SK-N-SH (cell line): ENCODE measurements at regions not wholly inside any gene's neighbourhood (a gene's known extent, or its start where the extent isn't known, plus 50 kb on each side); places are given as distances from the start of the nearest gene placed in this dataset.

ENCODE experiments used
- CTCF ChIA-PET: fragments of 300-600, 350-600 bp; formaldehyde crosslinking; extraction: SDS; loops from one replicate; lab custom pipeline; 2021; lab: Yijun Ruan, JAX
- POLR2A ChIA-PET: fragments of 350-600 bp; sonication (Branson Sonifier 250); formaldehyde crosslinking; extraction: SDS; loops from one replicate; lab custom pipeline; 2020; ENCODE audit warnings: antibody characterized with exemption, inconsistent platforms; lab: Yijun Ruan, JAX
- DNase-seq: peaks from one replicate; pipeline ENCODE4 v3.0.0; 2012
- H2AFZ ChIP-seq: fragments of 200-600 bp; sonication (generic); 2 replicates; pipeline ENCODE4 v1.8.1; 2016; ENCODE audit warnings: antibody characterized with exemption, mild to moderate bottlenecking, low read depth
- H3F3A ChIP-seq: fragments of 200-600 bp; sonication (generic); replicated peaks from 2 replicates; pipeline ENCODE3; 2016; ENCODE audit warnings: antibody characterized with exemption, mild to moderate bottlenecking; ENCODE audit not compliant: insufficient read depth
- H3K27ac ChIP-seq, 2 experiments: fragments of 200-500 bp in 1 of 2; fragments of 200-600 bp in 1 of 2; sonication (Bioruptor generic) in 1 of 2; sonication (generic), shearing (Covaris generic) in 1 of 2; 2 replicates each; pipeline versions ENCODE4 v1.5.1 to v1.6.1; 2014 to 2016; ENCODE audit warnings: low read depth in 2 of 2, inconsistent platforms in 1 of 2, low read length in 1 of 2, mild to moderate bottlenecking in 1 of 2, mixed read lengths in 1 of 2
- H3K27me3 ChIP-seq: fragments of 200-600 bp; sonication (generic), shearing (Covaris generic); 2 replicates; pipeline ENCODE4 v1.6.1; 2016; ENCODE audit warnings: mixed run types; ENCODE audit not compliant: insufficient read depth
- H3K36me3 ChIP-seq, 2 experiments: fragments of 200-500 bp in 1 of 2; fragments of 200-600 bp in 1 of 2; sonication (Bioruptor generic) in 1 of 2; sonication (generic) in 1 of 2; replicated peaks in 1 of 2; 2 replicates each; pipeline versions ENCODE3 to v1.5.1; 2014 to 2016; ENCODE audit warnings: low read length in 1 of 2, mild to moderate bottlenecking in 1 of 2; ENCODE audit not compliant: insufficient read depth in 2 of 2, control insufficient read depth in 1 of 2
- H3K4me1 ChIP-seq, 2 experiments: fragments of 200-500 bp in 1 of 2; fragments of 200-600 bp in 1 of 2; sonication (Bioruptor generic) in 1 of 2; sonication (generic), shearing (Covaris generic) in 1 of 2; 2 replicates each; pipeline versions ENCODE4 v1.5.1 to v1.6.1; 2014 to 2016; ENCODE audit warnings: low read depth in 1 of 2, low read length in 1 of 2, mixed run types in 1 of 2; ENCODE audit not compliant: insufficient read depth in 2 of 2, control insufficient read depth in 1 of 2
- H3K4me2 ChIP-seq: fragments of 200-600 bp; sonication (generic), shearing (Covaris generic); 2 replicates; pipeline ENCODE4 v1.6.1; 2017; ENCODE audit warnings: mixed run types
- H3K4me3 ChIP-seq, 2 experiments: fragments of 200-500 bp in 1 of 2; fragments of 200-600 bp in 1 of 2; sonication (Bioruptor generic) in 1 of 2; sonication (generic), shearing (Covaris generic) in 1 of 2; 2 replicates each; pipeline versions ENCODE4 v1.5.1 to v1.8.1; 2014 to 2016; ENCODE audit warnings: low read depth in 2 of 2, inconsistent platforms in 1 of 2, low read length in 1 of 2, mild to moderate bottlenecking in 1 of 2, mixed read lengths in 1 of 2, moderate library complexity in 1 of 2
- H3K79me2 ChIP-seq: fragments of 200-600 bp; sonication (generic); 2 replicates; pipeline ENCODE4 v1.8.1; 2017; ENCODE audit warnings: mild to moderate bottlenecking; ENCODE audit not compliant: insufficient read depth
- H3K9ac ChIP-seq: fragments of 200-600 bp; sonication (generic); 2 replicates; pipeline ENCODE4 v1.6.1; 2017; ENCODE audit warnings: mixed run types
- H3K9me2 ChIP-seq: fragments of 200-600 bp; sonication (generic); 2 replicates; pipeline ENCODE4 v1.6.1; 2017; ENCODE audit warnings: mixed run types
- H3K9me3 ChIP-seq: fragments of 200-600 bp; sonication (generic); 2 replicates; pipeline ENCODE4 v1.6.1; 2017; ENCODE audit warnings: mixed run types, mild to moderate bottlenecking, moderate library complexity
- H4K20me1 ChIP-seq: fragments of 200-600 bp; sonication (generic); 2 replicates; pipeline ENCODE4 v1.6.1; 2017; ENCODE audit warnings: mild to moderate bottlenecking, mixed run types; ENCODE audit not compliant: insufficient read depth
- CHD2 ChIP-seq: fragments of 150-350 bp; IDR thresholded peaks from 2 replicates; pipeline ENCODE4 v1.6.1; 2018; ENCODE audit warnings: low read length; ENCODE audit not compliant: partially characterized antibody
- CTCF ChIP-seq: fragments of 200-600 bp; sonication (generic); IDR thresholded peaks from 2 replicates; pipeline ENCODE4 v1.6.1; 2017; ENCODE audit warnings: antibody characterized with exemption, mild to moderate bottlenecking, moderate library complexity
- ELF1 ChIP-seq: IDR thresholded peaks from 2 replicates; pipeline ENCODE4 v1.4.0; 2012
- EZH2phosphoT487 ChIP-seq: fragments of 200-600 bp; sonication (generic); IDR thresholded peaks from 2 replicates; pipeline ENCODE4 v1.6.1; 2017; ENCODE audit warnings: low read depth, mixed run types, mild to moderate bottlenecking, antibody characterized with exemption, moderate library complexity, borderline replicate concordance
- IRF3 ChIP-seq: fragments of 150-350 bp; IDR thresholded peaks from 2 replicates; pipeline ENCODE4 v1.6.1; 2016; ENCODE audit warnings: mild to moderate bottlenecking, low read depth, low read length
- JUND ChIP-seq: IDR thresholded peaks from 2 replicates; pipeline ENCODE4 v1.4.0; 2012
- RAD21 ChIP-seq: IDR thresholded peaks from 2 replicates; pipeline ENCODE4 v1.6.1; 2012; ENCODE audit warnings: mild to moderate bottlenecking, low read length
- RCOR1 ChIP-seq: fragments of 150-350 bp; IDR thresholded peaks from 2 replicates; pipeline ENCODE4 v1.6.1; 2017; ENCODE audit warnings: antibody characterized with exemption, low read length
- RXRA ChIP-seq: IDR thresholded peaks from 2 replicates; pipeline ENCODE4 v1.4.0; 2012; ENCODE audit warnings: low read depth, mild to moderate bottlenecking, borderline replicate concordance
- SIN3A ChIP-seq: IDR thresholded peaks from 2 replicates; pipeline ENCODE4 v1.6.1; 2012; ENCODE audit warnings: low read depth, mild to moderate bottlenecking, low read length, moderate library complexity, borderline replicate concordance
- SMC3 ChIP-seq: IDR thresholded peaks from 2 replicates; pipeline ENCODE4 v1.6.1; 2012; ENCODE audit warnings: low read depth, low read length, improper control_type of control experiment
- TCF12 ChIP-seq: IDR thresholded peaks from 2 replicates; pipeline ENCODE4 v1.4.0; 2012
- TEAD4 ChIP-seq: IDR thresholded peaks from 2 replicates; pipeline ENCODE4 v1.4.0; 2012; ENCODE audit warnings: mild to moderate bottlenecking, borderline replicate concordance; ENCODE audit not compliant: insufficient read depth
- USF1 ChIP-seq: IDR thresholded peaks from 2 replicates; pipeline ENCODE4 v1.4.0; 2012; ENCODE audit warnings: low read depth, borderline replicate concordance
- YY1 ChIP-seq: IDR thresholded peaks from 2 replicates; pipeline ENCODE4 v1.4.0; 2012; ENCODE audit warnings: low read depth, mild to moderate bottlenecking
- WGBS: methylation state at CpG from one replicate; pipeline ENCODE4 v1.1.6; 2017; ENCODE audit warnings: low lambda C conversion rate; 5-methylcytosine and 5-hydroxymethylcytosine counted together
- TF ChIP-seq, protein P1 (sequence below): IDR thresholded peaks from 2 replicates; pipeline ENCODE4 v1.4.0; 2012; ENCODE audit warnings: low read depth, borderline replicate concordance

GRCh38 chr10:65358565-65358964, 1567.3 kb upstream of the LRRTM3 start:
- DNase-seq: peak; percentile 10
- Histone ChIP-seq H2AFZ (no peak overlapping the region), H3K9ac (no peak overlapping the region), H3K27ac (no peak overlapping the region), H3K36me3 (no peaks in the 10 kb centered on the region), H3K4me2 (no peak overlapping the region), H4K20me1 (no peaks in the 10 kb centered on the region), H3K9me3 (no peaks in the 10 kb centered on the region), H3F3A (no peaks in the 10 kb centered on the region), H3K27me3 (no peaks in the 10 kb centered on the region), H3K79me2 (no peaks in the 10 kb centered on the region), H3K9me2 (no peaks in the 10 kb centered on the region), H3K4me3 (no peak overlapping the region), H3K4me1 (no peaks in the 10 kb centered on the region)
- ChIA-PET CTCF (interaction anchor here (0.6 to 1.5 kb wide), 7 partner anchors 9 to 822 kb away, joined by 3 to 5 read pairs (median 3); no protein-coding TSS in a partner anchor), POLR2A (no interaction called here)
- 53% methylated on average over 1 of the region's 1 CpG for WGBS
- peak; percentile 69 for TF ChIP-seq CTCF
- TF ChIP-seq SMC3: peak; percentile 75
- TF ChIP-seq RAD21: peak; percentile 75
- TF ChIP-seq JUND: no peak
- TF ChIP-seq EZH2phosphoT487: no peak
- no peak for TF ChIP-seq TCF12
- TF ChIP-seq SIN3A: no peak
- TF ChIP-seq USF1: no peak
- no peak for TF ChIP-seq CHD2

- Histone ChIP-seq H3K9me3 (no peaks in the 10 kb centered on the region), H3K9ac (no peak overlapping the region), H3K4me2 (no peak overlapping the region), H3K4me1 (no peaks in the 10 kb centered on the region), H2AFZ (no peak overlapping the region), H3K79me2 (no peaks in the 10 kb centered on the region), H3K27ac (no peak overlapping the region), H3K4me3 (no peak overlapping the region), H3K36me3 (no peaks in the 10 kb centered on the region), H3K9me2 (no peaks in the 10 kb centered on the region), H3F3A (no peaks in the 10 kb centered on the region), H4K20me1 (no peaks in the 10 kb centered on the region), H3K27me3 (no peaks in the 10 kb centered on the region)
- TF ChIP-seq TEAD4 (no peak), RXRA (no peak), EZH2phosphoT487 (no peak), RCOR1 (no peak), CTCF (no peak), YY1 (no peak), TCF12 (no peak), IRF3 (no peak), ELF1 (no peak)
- TF ChIP-seq, protein P1, sequence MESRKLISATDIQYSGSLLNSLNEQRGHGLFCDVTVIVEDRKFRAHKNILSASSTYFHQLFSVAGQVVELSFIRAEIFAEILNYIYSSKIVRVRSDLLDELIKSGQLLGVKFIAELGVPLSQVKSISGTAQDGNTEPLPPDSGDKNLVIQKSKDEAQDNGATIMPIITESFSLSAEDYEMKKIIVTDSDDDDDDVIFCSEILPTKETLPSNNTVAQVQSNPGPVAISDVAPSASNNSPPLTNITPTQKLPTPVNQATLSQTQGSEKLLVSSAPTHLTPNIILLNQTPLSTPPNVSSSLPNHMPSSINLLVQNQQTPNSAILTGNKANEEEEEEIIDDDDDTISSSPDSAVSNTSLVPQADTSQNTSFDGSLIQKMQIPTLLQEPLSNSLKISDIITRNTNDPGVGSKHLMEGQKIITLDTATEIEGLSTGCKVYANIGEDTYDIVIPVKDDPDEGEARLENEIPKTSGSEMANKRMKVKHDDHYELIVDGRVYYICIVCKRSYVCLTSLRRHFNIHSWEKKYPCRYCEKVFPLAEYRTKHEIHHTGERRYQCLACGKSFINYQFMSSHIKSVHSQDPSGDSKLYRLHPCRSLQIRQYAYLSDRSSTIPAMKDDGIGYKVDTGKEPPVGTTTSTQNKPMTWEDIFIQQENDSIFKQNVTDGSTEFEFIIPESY: no peak
- WGBS: 24% methylated on average over 2 of the region's 2 CpGs
- POLR2A ChIA-PET: no interaction called here
- CTCF ChIA-PET: interaction anchor here (0.7 to 1.3 kb wide), 3 partner anchors 12 to 111 kb away, joined by 3 read pairs; no protein-coding TSS in a partner anchor
- no peak for DNase-seq
Measured at GRCh38 chr10:65360497-65360896, 1565.3 kb upstream of the LRRTM3 start.
